SK-N-SH (cell line): ENCODE measurements at regions not wholly inside any gene's neighbourhood (a gene's known extent, or its start where the extent isn't known, plus 50 kb on each side); places are given as distances from the start of the nearest gene placed in this dataset.

Source experiments
- CTCF ChIA-PET: fragments of 300-600, 350-600 bp; formaldehyde crosslinking; extraction: SDS; loops from one replicate; lab custom pipeline; 2021; lab: Yijun Ruan, JAX
- POLR2A ChIA-PET: fragments of 350-600 bp; sonication (Branson Sonifier 250); formaldehyde crosslinking; extraction: SDS; loops from one replicate; lab custom pipeline; 2020; ENCODE audit warnings: antibody characterized with exemption, inconsistent platforms; lab: Yijun Ruan, JAX
- DNase-seq: peaks from one replicate; pipeline ENCODE4 v3.0.0; 2012
- H2AFZ ChIP-seq: fragments of 200-600 bp; sonication (generic); 2 replicates; pipeline ENCODE4 v1.8.1; 2016; ENCODE audit warnings: antibody characterized with exemption, mild to moderate bottlenecking, low read depth
- H3F3A ChIP-seq: fragments of 200-600 bp; sonication (generic); replicated peaks from 2 replicates; pipeline ENCODE3; 2016; ENCODE audit warnings: antibody characterized with exemption, mild to moderate bottlenecking; ENCODE audit not compliant: insufficient read depth
- H3K27ac ChIP-seq, 2 experiments: fragments of 200-500 bp in 1 of 2; fragments of 200-600 bp in 1 of 2; sonication (Bioruptor generic) in 1 of 2; sonication (generic), shearing (Covaris generic) in 1 of 2; 2 replicates each; pipeline versions ENCODE4 v1.5.1 to v1.6.1; 2014 to 2016; ENCODE audit warnings: low read depth in 2 of 2, inconsistent platforms in 1 of 2, low read length in 1 of 2, mild to moderate bottlenecking in 1 of 2, mixed read lengths in 1 of 2
- H3K27me3 ChIP-seq: fragments of 200-600 bp; sonication (generic), shearing (Covaris generic); 2 replicates; pipeline ENCODE4 v1.6.1; 2016; ENCODE audit warnings: mixed run types; ENCODE audit not compliant: insufficient read depth
- H3K36me3 ChIP-seq, 2 experiments: fragments of 200-500 bp in 1 of 2; fragments of 200-600 bp in 1 of 2; sonication (Bioruptor generic) in 1 of 2; sonication (generic) in 1 of 2; replicated peaks in 1 of 2; 2 replicates each; pipeline versions ENCODE3 to v1.5.1; 2014 to 2016; ENCODE audit warnings: low read length in 1 of 2, mild to moderate bottlenecking in 1 of 2; ENCODE audit not compliant: insufficient read depth in 2 of 2, control insufficient read depth in 1 of 2
- H3K4me1 ChIP-seq, 2 experiments: fragments of 200-500 bp in 1 of 2; fragments of 200-600 bp in 1 of 2; sonication (Bioruptor generic) in 1 of 2; sonication (generic), shearing (Covaris generic) in 1 of 2; 2 replicates each; pipeline versions ENCODE4 v1.5.1 to v1.6.1; 2014 to 2016; ENCODE audit warnings: low read depth in 1 of 2, low read length in 1 of 2, mixed run types in 1 of 2; ENCODE audit not compliant: insufficient read depth in 2 of 2, control insufficient read depth in 1 of 2
- H3K4me2 ChIP-seq: fragments of 200-600 bp; sonication (generic), shearing (Covaris generic); 2 replicates; pipeline ENCODE4 v1.6.1; 2017; ENCODE audit warnings: mixed run types
- H3K4me3 ChIP-seq, 2 experiments: fragments of 200-500 bp in 1 of 2; fragments of 200-600 bp in 1 of 2; sonication (Bioruptor generic) in 1 of 2; sonication (generic), shearing (Covaris generic) in 1 of 2; 2 replicates each; pipeline versions ENCODE4 v1.5.1 to v1.8.1; 2014 to 2016; ENCODE audit warnings: low read depth in 2 of 2, inconsistent platforms in 1 of 2, low read length in 1 of 2, mild to moderate bottlenecking in 1 of 2, mixed read lengths in 1 of 2, moderate library complexity in 1 of 2
- H3K79me2 ChIP-seq: fragments of 200-600 bp; sonication (generic); 2 replicates; pipeline ENCODE4 v1.8.1; 2017; ENCODE audit warnings: mild to moderate bottlenecking; ENCODE audit not compliant: insufficient read depth
- H3K9ac ChIP-seq: fragments of 200-600 bp; sonication (generic); 2 replicates; pipeline ENCODE4 v1.6.1; 2017; ENCODE audit warnings: mixed run types
- H3K9me2 ChIP-seq: fragments of 200-600 bp; sonication (generic); 2 replicates; pipeline ENCODE4 v1.6.1; 2017; ENCODE audit warnings: mixed run types
- H3K9me3 ChIP-seq: fragments of 200-600 bp; sonication (generic); 2 replicates; pipeline ENCODE4 v1.6.1; 2017; ENCODE audit warnings: mixed run types, mild to moderate bottlenecking, moderate library complexity
- H4K20me1 ChIP-seq: fragments of 200-600 bp; sonication (generic); 2 replicates; pipeline ENCODE4 v1.6.1; 2017; ENCODE audit warnings: mild to moderate bottlenecking, mixed run types; ENCODE audit not compliant: insufficient read depth
- EP300 ChIP-seq, 2 experiments: IDR thresholded peaks; 2 replicates each; pipeline versions ENCODE4 v1.4.0 to v1.6.1; 2012; ENCODE audit warnings: borderline replicate concordance in 1 of 2, low read depth in 1 of 2, low read length in 1 of 2
- FOSL2 ChIP-seq: IDR thresholded peaks from 2 replicates; pipeline ENCODE4 v1.4.0; 2012; ENCODE audit warnings: low read depth, mild to moderate bottlenecking, moderate library complexity, borderline replicate concordance
- GATA2 ChIP-seq: sonication (generic); formaldehyde crosslinking; IDR thresholded peaks from 2 replicates; pipeline ENCODE4 v1.5.0; 2020; ENCODE audit warnings: mild to moderate bottlenecking, missing genetic modification reagents
- NFIC ChIP-seq: IDR thresholded peaks from 2 replicates; pipeline ENCODE4 v1.4.0; 2012; ENCODE audit warnings: borderline replicate concordance
- RAD21 ChIP-seq: IDR thresholded peaks from 2 replicates; pipeline ENCODE4 v1.6.1; 2012; ENCODE audit warnings: mild to moderate bottlenecking, low read length
- RCOR1 ChIP-seq: fragments of 150-350 bp; IDR thresholded peaks from 2 replicates; pipeline ENCODE4 v1.6.1; 2017; ENCODE audit warnings: antibody characterized with exemption, low read length
- REST ChIP-seq: IDR thresholded peaks from 2 replicates; pipeline ENCODE4 v1.6.1; 2012; ENCODE audit warnings: mild to moderate bottlenecking, low read depth, low read length, moderate library complexity
- TAF1 ChIP-seq: IDR thresholded peaks from 2 replicates; pipeline ENCODE4 v1.6.1; 2012; ENCODE audit warnings: low read depth, mild to moderate bottlenecking, low read length, moderate library complexity, borderline replicate concordance
- TCF12 ChIP-seq: IDR thresholded peaks from 2 replicates; pipeline ENCODE4 v1.4.0; 2012
- TEAD4 ChIP-seq: IDR thresholded peaks from 2 replicates; pipeline ENCODE4 v1.4.0; 2012; ENCODE audit warnings: mild to moderate bottlenecking, borderline replicate concordance; ENCODE audit not compliant: insufficient read depth
- USF2 ChIP-seq: fragments of 150-350 bp; IDR thresholded peaks from 2 replicates; pipeline ENCODE4 v1.6.1; 2017; ENCODE audit warnings: antibody characterized with exemption, low read length, low read depth, borderline replicate concordance
- YY1 ChIP-seq: IDR thresholded peaks from 2 replicates; pipeline ENCODE4 v1.4.0; 2012; ENCODE audit warnings: low read depth, mild to moderate bottlenecking
- ZBTB33 ChIP-seq: IDR thresholded peaks from 2 replicates; pipeline ENCODE4 v1.4.0; 2012; ENCODE audit warnings: low read depth, borderline replicate concordance
- WGBS: methylation state at CpG from one replicate; pipeline ENCODE4 v1.1.6; 2017; ENCODE audit warnings: low lambda C conversion rate; 5-methylcytosine and 5-hydroxymethylcytosine counted together

GRCh38 chr7:125828153-125828700, 898.6 kb upstream of the POT1 start:
- no peaks in the 10 kb centered on the region for H3K27me3 ChIP-seq
- no peak overlapping the region for H3K4me2 ChIP-seq
- no peak overlapping the region for H3K27ac ChIP-seq
- ChIA-PET POLR2A (no interaction called here), CTCF (no interaction called here)
- no peak overlapping the region for H2AFZ ChIP-seq
- no peaks in the 10 kb centered on the region for H3K4me1 ChIP-seq
- H3K9me3 ChIP-seq, result no peaks in the 10 kb centered on the region
- no peaks in the 10 kb centered on the region for H3K36me3 ChIP-seq
- DNase-seq, result no peak
- no peak for TF ChIP-seq YY1
- TF ChIP-seq RCOR1, result no peak
- TF ChIP-seq TAF1, result no peak
- TF ChIP-seq FOSL2, result no peak
- no peak for TF ChIP-seq RAD21
- TF ChIP-seq TEAD4, result no peak
- no peak for TF ChIP-seq NFIC
- TF ChIP-seq GATA2 (CRISPR knock-in tag), result no peak
- TF ChIP-seq USF2, result no peak
- no peak for TF ChIP-seq ZBTB33
- no peak for TF ChIP-seq TCF12
- TF ChIP-seq EP300 (IDR thresholded peaks at IDR 0.05; ENCODE audit: borderline replicate concordance in 1 of 2, low read depth in 1 of 2, low read length in 1 of 2), result no peak
- no peak for TF ChIP-seq REST
- no peaks in the 10 kb centered on the region for H3K79me2 ChIP-seq
- no peaks in the 10 kb centered on the region for H4K20me1 ChIP-seq
- 48% methylated on average over 3 of the region's 3 CpGs for WGBS
- H3K4me3 ChIP-seq, result no peak overlapping the region
- H3K9me2 ChIP-seq, result no peaks in the 10 kb centered on the region
- no peaks in the 10 kb centered on the region for H3F3A ChIP-seq
- no peak overlapping the region for H3K9ac ChIP-seq
